GM23338 (cell line): ENCODE measurements at regions not wholly inside any gene's neighbourhood (a gene's known extent, or its start where the extent isn't known, plus 50 kb on each side); places are given as distances from the start of the nearest gene placed in this dataset.
"Not testable (repeated sequence)": the region's sequence is repeated elsewhere in the genome, so short reads cannot be mapped to it uniquely, and the experiment has no call there.

ENCODE experiments used
- ATAC-seq: fragments of 200-7000 bp; cut with Tn5 transposase; 3 replicates; pipeline ENCODE4 v1.9.1; 2020
- DNase-seq: peaks from one replicate; pipeline ENCODE4 v3.0.0-alpha.2; 2015; ENCODE audit warnings: low spot score
- H2AFZ ChIP-seq: fragments of 200-600 bp; sonication (generic); 2 replicates; pipeline ENCODE4 v1.8.0; 2016; ENCODE audit warnings: antibody characterized with exemption, mild to moderate bottlenecking, moderate library complexity
- H3F3A ChIP-seq: fragments of 200-600 bp; sonication (generic); replicated peaks from 2 replicates; pipeline ENCODE4 v1.8.0; 2017; ENCODE audit warnings: antibody characterized with exemption, mixed run types, low read depth
- H3K27ac ChIP-seq: fragments of 200-600 bp; sonication (generic); 2 replicates; pipeline ENCODE4 v1.6.1; 2016; ENCODE audit warnings: low read depth
- H3K27me3 ChIP-seq: fragments of 200-600 bp; sonication (generic); 2 replicates; pipeline ENCODE4 v1.8.0; 2016; ENCODE audit warnings: mild to moderate bottlenecking, mixed run types, moderate library complexity; ENCODE audit not compliant: insufficient read depth
- H3K36me3 ChIP-seq: fragments of 200-600 bp; sonication (generic); 2 replicates; pipeline ENCODE4 v1.8.0; 2016; ENCODE audit warnings: mild to moderate bottlenecking; ENCODE audit not compliant: insufficient read depth
- H3K4me1 ChIP-seq: fragments of 200-600 bp; sonication (generic); 2 replicates; pipeline ENCODE4 v1.8.0; 2016; ENCODE audit warnings: mild to moderate bottlenecking, moderate library complexity; ENCODE audit not compliant: insufficient read depth
- H3K4me2 ChIP-seq: fragments of 200-600 bp; sonication (generic); 2 replicates; pipeline ENCODE4 v1.7.1; 2017; ENCODE audit warnings: mixed run types
- H3K4me3 ChIP-seq: fragments of 200-600 bp; sonication (generic); 2 replicates; pipeline ENCODE4 v1.6.1; 2016; ENCODE audit warnings: mixed run types
- H3K79me2 ChIP-seq: fragments of 200-600 bp; sonication (generic); replicated peaks from 2 replicates; pipeline ENCODE4 v1.8.0; 2017; ENCODE audit warnings: mild to moderate bottlenecking; ENCODE audit not compliant: insufficient read depth
- H3K9me2 ChIP-seq: fragments of 200-600 bp; sonication (generic); 2 replicates; pipeline ENCODE4 v1.8.0; 2017; ENCODE audit not compliant: insufficient read depth
- H4K20me1 ChIP-seq: fragments of 200-600 bp; sonication (generic); replicated peaks from 2 replicates; pipeline ENCODE4 v1.8.0; 2017; ENCODE audit warnings: mild to moderate bottlenecking; ENCODE audit not compliant: insufficient read depth
- H3K27ac Mint-ChIP-seq: 2 replicates; pipeline ENCODE4 v1.8.0; 2020; ENCODE audit warnings: inconsistent platforms, mild to moderate bottlenecking, moderate library complexity, mixed read lengths
- H3K27me3 Mint-ChIP-seq: 3 replicates; pipeline ENCODE4 v1.8.0; 2022; ENCODE audit warnings: low read depth, mild to moderate bottlenecking, moderate library complexity, mixed read lengths, inconsistent platforms; ENCODE audit not compliant: insufficient read depth, poor library complexity
- H3K36me3 Mint-ChIP-seq: 3 replicates; pipeline ENCODE4 v1.8.0; 2021; ENCODE audit warnings: low read depth, mild to moderate bottlenecking, inconsistent platforms, moderate library complexity, mixed read lengths
- H3K4me1 Mint-ChIP-seq: 3 replicates; pipeline ENCODE4 v1.8.0; 2020; ENCODE audit warnings: mild to moderate bottlenecking, inconsistent platforms, mixed read lengths
- H3K4me3 Mint-ChIP-seq: 3 replicates; pipeline ENCODE4 v1.8.0; 2021; ENCODE audit warnings: moderate library complexity, mild to moderate bottlenecking, inconsistent platforms, mixed read lengths
- H3K9me3 Mint-ChIP-seq: 3 replicates; pipeline ENCODE4 v1.8.0; 2020; ENCODE audit warnings: moderate library complexity, mild to moderate bottlenecking, inconsistent platforms, mixed read lengths
- CREB1 ChIP-seq: fragments of 250-450 bp; sonication (Bioruptor Pico); IDR thresholded peaks from 2 replicates; pipeline ENCODE4 v1.5.0; 2020; ENCODE audit warnings: low read depth, mild to moderate bottlenecking, moderate library complexity
- EZH2 ChIP-seq: fragments of 200-600 bp; sonication (generic); IDR thresholded peaks from one replicate; pipeline ENCODE4 v1.8.0; 2017; ENCODE audit warnings: antibody characterized with exemption, mild to moderate bottlenecking, low read depth; ENCODE audit not compliant: unreplicated experiment
- EZH2phosphoT487 ChIP-seq: fragments of 200-600 bp; sonication (generic); IDR thresholded peaks from one replicate; pipeline ENCODE4 v1.8.1; 2018; ENCODE audit warnings: antibody characterized with exemption; ENCODE audit not compliant: unreplicated experiment
- JUNB ChIP-seq: IDR thresholded peaks from one replicate; pipeline ENCODE4 v1.6.1; 2016; ENCODE audit warnings: antibody characterized with exemption; ENCODE audit not compliant: unreplicated experiment
- NANOG ChIP-seq: IDR thresholded peaks from 2 replicates; pipeline ENCODE4 v1.6.1; 2016; ENCODE audit warnings: antibody characterized with exemption, borderline replicate concordance
- POLR2AphosphoS5 ChIP-seq: IDR thresholded peaks from 2 replicates; pipeline ENCODE4 v1.6.1; 2016; ENCODE audit warnings: antibody characterized with exemption, low read depth
- STAT1 ChIP-seq: IDR thresholded peaks from one replicate; pipeline ENCODE4 v1.6.1; 2016; ENCODE audit warnings: antibody characterized with exemption; ENCODE audit not compliant: unreplicated experiment
- ZNF331 ChIP-seq: fragments of 250-450 bp; sonication (Bioruptor Pico); IDR thresholded peaks from 2 replicates; pipeline ENCODE4 v1.5.0; 2020; ENCODE audit warnings: low read depth, mild to moderate bottlenecking, moderate library complexity
- TF ChIP-seq, protein P1 (sequence below): IDR thresholded peaks from 2 replicates; pipeline ENCODE4 v1.6.1; 2016; ENCODE audit warnings: antibody characterized with exemption
- TF ChIP-seq, protein P2 (sequence below), 2 experiments: fragments of 200-600 bp in 1 of 2; sonication (generic) in 1 of 2; conservative IDR thresholded peaks; 2 replicates each; pipeline versions ENCODE4 v1.5.1 to v1.6.1; 2016 to 2017; ENCODE audit warnings: antibody characterized with exemption in 2 of 2, low read depth in 2 of 2, mild to moderate bottlenecking in 2 of 2, moderate library complexity in 1 of 2
- TF ChIP-seq, protein P3 (sequence below): IDR thresholded peaks from one replicate; pipeline ENCODE4 v1.6.1; 2018; ENCODE audit warnings: antibody characterized with exemption; ENCODE audit not compliant: unreplicated experiment

DNA sequence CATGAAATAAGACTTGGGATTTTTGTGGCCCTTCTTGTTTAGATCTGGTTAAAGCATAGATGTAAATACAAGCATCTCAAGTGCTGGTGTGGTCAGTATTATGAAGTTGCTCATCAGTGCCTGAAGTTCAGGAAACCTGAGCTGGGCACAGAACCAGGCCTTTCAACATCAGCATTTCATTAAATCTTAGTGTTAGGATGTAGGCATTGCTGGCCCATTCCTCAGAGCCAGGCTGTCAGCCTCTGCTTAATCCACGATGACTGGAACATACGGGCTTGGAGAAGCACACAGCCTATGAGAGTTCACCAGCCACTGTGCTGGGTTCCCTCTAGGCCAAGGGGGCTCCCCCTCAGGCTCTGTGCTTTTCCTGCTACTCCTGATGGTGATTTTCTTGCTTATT lies 270.2 kb downstream of the EN1 start (continued):
- TF ChIP-seq EZH2 (no peak), STAT1 (no peak), EZH2phosphoT487 (no peak), CREB1 (CRISPR knock-in tag) (no peak), NANOG (no peak), POLR2AphosphoS5 (no peak), JUNB (no peak)
- TF ChIP-seq, protein P1, sequence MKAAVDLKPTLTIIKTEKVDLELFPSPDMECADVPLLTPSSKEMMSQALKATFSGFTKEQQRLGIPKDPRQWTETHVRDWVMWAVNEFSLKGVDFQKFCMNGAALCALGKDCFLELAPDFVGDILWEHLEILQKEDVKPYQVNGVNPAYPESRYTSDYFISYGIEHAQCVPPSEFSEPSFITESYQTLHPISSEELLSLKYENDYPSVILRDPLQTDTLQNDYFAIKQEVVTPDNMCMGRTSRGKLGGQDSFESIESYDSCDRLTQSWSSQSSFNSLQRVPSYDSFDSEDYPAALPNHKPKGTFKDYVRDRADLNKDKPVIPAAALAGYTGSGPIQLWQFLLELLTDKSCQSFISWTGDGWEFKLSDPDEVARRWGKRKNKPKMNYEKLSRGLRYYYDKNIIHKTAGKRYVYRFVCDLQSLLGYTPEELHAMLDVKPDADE = no peak
- TF ChIP-seq, protein P2, sequence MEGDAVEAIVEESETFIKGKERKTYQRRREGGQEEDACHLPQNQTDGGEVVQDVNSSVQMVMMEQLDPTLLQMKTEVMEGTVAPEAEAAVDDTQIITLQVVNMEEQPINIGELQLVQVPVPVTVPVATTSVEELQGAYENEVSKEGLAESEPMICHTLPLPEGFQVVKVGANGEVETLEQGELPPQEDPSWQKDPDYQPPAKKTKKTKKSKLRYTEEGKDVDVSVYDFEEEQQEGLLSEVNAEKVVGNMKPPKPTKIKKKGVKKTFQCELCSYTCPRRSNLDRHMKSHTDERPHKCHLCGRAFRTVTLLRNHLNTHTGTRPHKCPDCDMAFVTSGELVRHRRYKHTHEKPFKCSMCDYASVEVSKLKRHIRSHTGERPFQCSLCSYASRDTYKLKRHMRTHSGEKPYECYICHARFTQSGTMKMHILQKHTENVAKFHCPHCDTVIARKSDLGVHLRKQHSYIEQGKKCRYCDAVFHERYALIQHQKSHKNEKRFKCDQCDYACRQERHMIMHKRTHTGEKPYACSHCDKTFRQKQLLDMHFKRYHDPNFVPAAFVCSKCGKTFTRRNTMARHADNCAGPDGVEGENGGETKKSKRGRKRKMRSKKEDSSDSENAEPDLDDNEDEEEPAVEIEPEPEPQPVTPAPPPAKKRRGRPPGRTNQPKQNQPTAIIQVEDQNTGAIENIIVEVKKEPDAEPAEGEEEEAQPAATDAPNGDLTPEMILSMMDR (conservative IDR thresholded peaks at IDR 0.05; ENCODE audit: low read depth in 2 of 2) = no peak

DNA sequence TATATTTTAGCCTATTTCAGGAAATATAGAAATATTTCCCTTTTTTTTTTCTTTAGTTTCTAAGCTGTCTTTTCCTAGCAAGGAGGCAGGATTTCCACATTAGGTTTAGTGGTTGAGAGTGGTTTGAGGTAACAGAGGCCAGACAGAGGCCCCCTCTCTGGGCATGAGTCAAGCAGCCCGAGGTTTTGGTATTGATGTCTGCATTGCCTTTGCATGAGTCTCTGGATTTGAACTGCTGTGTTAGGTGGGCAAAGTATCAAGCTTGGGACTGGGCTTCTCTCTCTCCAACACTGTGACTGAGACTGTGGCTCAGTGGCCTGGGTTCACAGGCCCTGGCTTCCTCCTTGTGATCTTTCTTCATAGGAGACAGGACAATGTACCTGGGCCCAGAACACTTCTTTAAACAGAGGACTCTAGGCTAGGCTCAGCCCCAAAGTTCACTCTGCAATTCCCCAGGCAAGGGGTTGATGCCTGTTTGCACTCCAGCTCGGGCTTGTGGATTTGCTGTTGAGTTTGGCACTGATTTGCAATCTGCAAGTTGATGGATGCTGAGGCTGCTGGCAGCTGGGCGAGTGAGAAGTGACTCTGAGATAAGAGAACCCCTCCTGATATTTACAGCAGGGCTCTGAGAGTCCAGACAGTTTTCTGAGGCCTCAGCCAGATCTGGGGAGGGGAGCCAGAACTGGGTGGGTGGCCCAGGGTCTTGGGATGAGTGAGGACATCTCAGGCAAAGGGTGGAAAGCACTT lies 271.2 kb downstream of the EN1 start:
- H3K4me3 Mint-ChIP-seq = no peak overlapping the region
- H3K27me3 ChIP-seq = no peaks in the 10 kb centered on the region
- no peaks in the 10 kb centered on the region for H4K20me1 ChIP-seq
- H3K4me3 ChIP-seq = no peak overlapping the region
- H3K27ac Mint-ChIP-seq = no peak overlapping the region
- TF ChIP-seq, protein P2 (conservative IDR thresholded peaks at IDR 0.05; ENCODE audit: low read depth in 2 of 2) = no peak
- no peak for TF ChIP-seq STAT1
- TF ChIP-seq CREB1 (CRISPR knock-in tag) = no peak
- TF ChIP-seq POLR2AphosphoS5 = no peak
- TF ChIP-seq NANOG = no peak
- TF ChIP-seq, protein P3, sequence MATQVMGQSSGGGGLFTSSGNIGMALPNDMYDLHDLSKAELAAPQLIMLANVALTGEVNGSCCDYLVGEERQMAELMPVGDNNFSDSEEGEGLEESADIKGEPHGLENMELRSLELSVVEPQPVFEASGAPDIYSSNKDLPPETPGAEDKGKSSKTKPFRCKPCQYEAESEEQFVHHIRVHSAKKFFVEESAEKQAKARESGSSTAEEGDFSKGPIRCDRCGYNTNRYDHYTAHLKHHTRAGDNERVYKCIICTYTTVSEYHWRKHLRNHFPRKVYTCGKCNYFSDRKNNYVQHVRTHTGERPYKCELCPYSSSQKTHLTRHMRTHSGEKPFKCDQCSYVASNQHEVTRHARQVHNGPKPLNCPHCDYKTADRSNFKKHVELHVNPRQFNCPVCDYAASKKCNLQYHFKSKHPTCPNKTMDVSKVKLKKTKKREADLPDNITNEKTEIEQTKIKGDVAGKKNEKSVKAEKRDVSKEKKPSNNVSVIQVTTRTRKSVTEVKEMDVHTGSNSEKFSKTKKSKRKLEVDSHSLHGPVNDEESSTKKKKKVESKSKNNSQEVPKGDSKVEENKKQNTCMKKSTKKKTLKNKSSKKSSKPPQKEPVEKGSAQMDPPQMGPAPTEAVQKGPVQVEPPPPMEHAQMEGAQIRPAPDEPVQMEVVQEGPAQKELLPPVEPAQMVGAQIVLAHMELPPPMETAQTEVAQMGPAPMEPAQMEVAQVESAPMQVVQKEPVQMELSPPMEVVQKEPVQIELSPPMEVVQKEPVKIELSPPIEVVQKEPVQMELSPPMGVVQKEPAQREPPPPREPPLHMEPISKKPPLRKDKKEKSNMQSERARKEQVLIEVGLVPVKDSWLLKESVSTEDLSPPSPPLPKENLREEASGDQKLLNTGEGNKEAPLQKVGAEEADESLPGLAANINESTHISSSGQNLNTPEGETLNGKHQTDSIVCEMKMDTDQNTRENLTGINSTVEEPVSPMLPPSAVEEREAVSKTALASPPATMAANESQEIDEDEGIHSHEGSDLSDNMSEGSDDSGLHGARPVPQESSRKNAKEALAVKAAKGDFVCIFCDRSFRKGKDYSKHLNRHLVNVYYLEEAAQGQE = no peak
- TF ChIP-seq ZNF331 (CRISPR knock-in tag) = no peak
- TF ChIP-seq, protein P1 = no peak
- TF ChIP-seq EZH2 = no peak
- H3K27me3 Mint-ChIP-seq = peaks cover 3% of the 10 kb centered on the region
- no peak overlapping the region for H3K4me2 ChIP-seq
- ATAC-seq (no peak), DNase-seq (no peak)
- no peaks in the 10 kb centered on the region; the same call in none of the 2 replicates for H3K9me2 ChIP-seq
- H2AFZ ChIP-seq = no peak overlapping the region
- no peaks in the 10 kb centered on the region for H3K9me3 Mint-ChIP-seq
- H3K27ac ChIP-seq = no peak overlapping the region
- no peaks in the 10 kb centered on the region for H3K79me2 ChIP-seq
- no peaks in the 10 kb centered on the region for H3F3A ChIP-seq
- peaks cover 9% of the 10 kb centered on the region; the same call in 2 of the 3 replicates for H3K4me1 Mint-ChIP-seq
- no peaks in the 10 kb centered on the region for H3K36me3 ChIP-seq
- no peaks in the 10 kb centered on the region for H3K4me1 ChIP-seq
- no peaks in the 10 kb centered on the region for H3K36me3 Mint-ChIP-seq

DNA sequence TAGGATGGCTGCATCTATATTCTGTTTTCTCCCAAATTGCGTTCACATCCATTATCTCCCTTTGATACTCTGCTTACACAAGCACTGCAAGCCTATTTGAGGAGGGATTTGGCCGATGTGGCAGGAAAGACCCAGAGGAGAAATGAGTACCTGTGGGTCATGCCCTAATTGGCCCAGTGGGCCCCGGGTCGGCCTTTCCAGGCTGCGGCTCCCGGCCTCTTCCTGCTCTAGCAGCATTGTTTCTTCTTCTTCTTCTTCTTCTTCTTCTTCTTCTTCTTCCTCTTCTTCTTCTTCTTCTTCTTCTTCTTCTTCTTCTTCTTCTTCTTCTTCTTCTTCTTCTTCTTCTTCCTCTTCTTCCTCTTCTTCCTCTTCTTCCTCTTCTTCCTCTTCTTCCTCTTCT lies 275.1 kb downstream of the EN1 start:
- H3K27me3 ChIP-seq, H3K27me3 Mint-ChIP-seq, H3K4me3 Mint-ChIP-seq, H3K9me3 Mint-ChIP-seq, H3K36me3 Mint-ChIP-seq, H3K79me2 ChIP-seq, H3K4me1 Mint-ChIP-seq, H3K36me3 ChIP-seq, H4K20me1 ChIP-seq, H3K27ac Mint-ChIP-seq, H3K9me2 ChIP-seq, H3K4me3 ChIP-seq, H3K4me2 ChIP-seq, DNase-seq, H3F3A ChIP-seq, H2AFZ ChIP-seq, ATAC-seq, H3K27ac ChIP-seq, H3K4me1 ChIP-seq: not testable (repeated sequence)
